ENCODE measurements at regions not wholly inside any gene's neighbourhood (a gene's known extent, or its start where the extent isn't known, plus 50 kb on each side); places are given as distances from the start of the nearest gene placed in this dataset.

GRCh38 chr20:63134201-63134612 is 81.7 kb downstream of the YTHDF1 start:
- peaks cover 0 to 19% (median 2%) of the 10 kb centered on the region in 3 donors for H3K27me3 ChIP-seq (ENCODE audit: control insufficient read depth in 3 of 3, insufficient read depth in 3 of 3, low read length in 2 of 3)
- ATAC-seq (ENCODE audit: insufficient read depth, low FRiP score): no peak
- no peak for DNase-seq

DNA sequence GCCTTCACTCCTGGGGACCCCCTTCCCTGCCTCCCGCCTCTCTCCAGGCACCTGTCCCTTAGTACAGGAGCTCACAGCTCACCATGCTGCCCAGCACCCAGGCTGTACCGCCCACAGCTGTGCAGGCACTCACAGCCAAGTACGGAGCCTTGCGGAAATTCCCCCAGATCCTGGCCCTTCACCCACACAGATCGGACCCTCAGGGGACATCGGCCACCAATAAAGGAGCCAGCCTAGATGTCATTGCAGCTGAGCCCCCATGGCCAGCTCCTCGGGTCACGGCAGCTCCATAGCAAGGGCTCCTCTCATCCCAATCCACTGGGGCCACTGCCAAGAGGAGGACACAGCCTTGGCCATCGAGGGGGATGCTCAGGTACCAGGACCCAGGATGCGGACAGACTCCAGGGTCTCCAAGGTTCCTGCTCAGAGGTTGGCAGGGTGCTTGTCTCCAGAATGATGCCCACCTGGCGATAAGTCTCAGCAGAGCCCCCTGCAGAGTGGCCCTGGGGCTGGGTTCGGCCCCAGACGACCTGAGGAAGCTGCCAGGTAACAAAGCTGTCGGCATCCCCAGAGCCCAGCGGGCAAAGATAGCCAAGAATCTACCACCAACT is 82.3 kb downstream of the YTHDF1 start:
- 88 to 92% methylated on average over 15 of the region's 15 CpGs for WGBS, 2 donors
- H3K4me3 ChIP-seq: no peak overlapping the region
- no peak for ATAC-seq (ENCODE audit: insufficient read depth, low FRiP score)
- H3K9me3 ChIP-seq (ENCODE audit: control insufficient read depth in 4 of 4, insufficient read depth in 3 of 4, low read length in 3 of 4): peaks cover 0 to 2% (median 0%) of the 10 kb centered on the region in 4 donors
- no peaks in the 10 kb centered on the region for H3K36me3 ChIP-seq (ENCODE audit: control insufficient read depth in 4 of 4, insufficient read depth in 4 of 4, low read length in 4 of 4)
- H3K27ac ChIP-seq (ENCODE audit: low read depth in 1 of 2, low read length in 1 of 2): no peak overlapping the region
- H3K4me1 ChIP-seq (ENCODE audit: control insufficient read depth in 5 of 5, insufficient read depth in 5 of 5, low read length in 5 of 5): peaks cover 0 to 2% (median 0%) of the 10 kb centered on the region in 5 donors
- H3K9ac ChIP-seq (ENCODE audit: insufficient read depth in 1 of 2, low read length in 2 of 2): no peak overlapping the region
- DNase-seq: no peak
- TF ChIP-seq, protein P1, sequence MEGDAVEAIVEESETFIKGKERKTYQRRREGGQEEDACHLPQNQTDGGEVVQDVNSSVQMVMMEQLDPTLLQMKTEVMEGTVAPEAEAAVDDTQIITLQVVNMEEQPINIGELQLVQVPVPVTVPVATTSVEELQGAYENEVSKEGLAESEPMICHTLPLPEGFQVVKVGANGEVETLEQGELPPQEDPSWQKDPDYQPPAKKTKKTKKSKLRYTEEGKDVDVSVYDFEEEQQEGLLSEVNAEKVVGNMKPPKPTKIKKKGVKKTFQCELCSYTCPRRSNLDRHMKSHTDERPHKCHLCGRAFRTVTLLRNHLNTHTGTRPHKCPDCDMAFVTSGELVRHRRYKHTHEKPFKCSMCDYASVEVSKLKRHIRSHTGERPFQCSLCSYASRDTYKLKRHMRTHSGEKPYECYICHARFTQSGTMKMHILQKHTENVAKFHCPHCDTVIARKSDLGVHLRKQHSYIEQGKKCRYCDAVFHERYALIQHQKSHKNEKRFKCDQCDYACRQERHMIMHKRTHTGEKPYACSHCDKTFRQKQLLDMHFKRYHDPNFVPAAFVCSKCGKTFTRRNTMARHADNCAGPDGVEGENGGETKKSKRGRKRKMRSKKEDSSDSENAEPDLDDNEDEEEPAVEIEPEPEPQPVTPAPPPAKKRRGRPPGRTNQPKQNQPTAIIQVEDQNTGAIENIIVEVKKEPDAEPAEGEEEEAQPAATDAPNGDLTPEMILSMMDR (IDR thresholded peaks at IDR 0.05; ENCODE audit: control extremely low read depth, extremely low read depth): no peak
- peaks cover 0 to 19% (median 2%) of the 10 kb centered on the region in 3 donors for H3K27me3 ChIP-seq (ENCODE audit: control insufficient read depth in 3 of 3, insufficient read depth in 3 of 3, low read length in 2 of 3)

More at GRCh38 chr20:63134201-63134612, 81.7 kb downstream of the YTHDF1 start:
- no peaks in the 10 kb centered on the region for H3K36me3 ChIP-seq (ENCODE audit: control insufficient read depth in 4 of 4, insufficient read depth in 4 of 4, low read length in 4 of 4)
- TF ChIP-seq, protein P1 (IDR thresholded peaks at IDR 0.05; ENCODE audit: control extremely low read depth, extremely low read depth): no peak
- H3K4me3 ChIP-seq: no peak overlapping the region
- H3K9me3 ChIP-seq (ENCODE audit: control insufficient read depth in 4 of 4, insufficient read depth in 3 of 4, low read length in 3 of 4): peaks cover 0 to 2% (median 0%) of the 10 kb centered on the region in 4 donors
- 86 to 88% methylated on average over 16 to 19 of the region's 19 CpGs for WGBS, 2 donors
- no peak overlapping the region for H3K27ac ChIP-seq (ENCODE audit: low read depth in 1 of 2, low read length in 1 of 2)
- H3K4me1 ChIP-seq (ENCODE audit: control insufficient read depth in 5 of 5, insufficient read depth in 5 of 5, low read length in 5 of 5): peaks cover 0 to 2% (median 0%) of the 10 kb centered on the region in 5 donors
- H3K9ac ChIP-seq (ENCODE audit: insufficient read depth in 1 of 2, low read length in 2 of 2): no peak overlapping the region

- TF ChIP-seq, protein P1 (IDR thresholded peaks at IDR 0.05; ENCODE audit: control extremely low read depth, extremely low read depth): no peak
- DNase-seq (no peak), ATAC-seq (ENCODE audit: insufficient read depth, low FRiP score) (no peak)
- Histone ChIP-seq H3K4me3 (no peak overlapping the region), H3K27me3 (ENCODE audit: control insufficient read depth in 3 of 3, insufficient read depth in 3 of 3, low read length in 2 of 3) (peaks cover 0 to 24% (median 2%) of the 10 kb centered on the region in 3 donors), H3K9me3 (ENCODE audit: control insufficient read depth in 4 of 4, insufficient read depth in 3 of 4, low read length in 3 of 4) (peaks cover 0 to 1% (median 0%) of the 10 kb centered on the region in 4 donors), H3K27ac (ENCODE audit: low read depth in 1 of 2, low read length in 1 of 2) (no peak overlapping the region), H3K4me1 (ENCODE audit: control insufficient read depth in 5 of 5, insufficient read depth in 5 of 5, low read length in 5 of 5) (peaks cover 0 to 2% (median 0%) of the 10 kb centered on the region in 5 donors), H3K9ac (ENCODE audit: insufficient read depth in 1 of 2, low read length in 2 of 2) (no peak overlapping the region), H3K36me3 (ENCODE audit: control insufficient read depth in 4 of 4, insufficient read depth in 4 of 4, low read length in 4 of 4) (no peaks in the 10 kb centered on the region)
- WGBS, 2 donors: 86 to 87% methylated on average over 29 of the region's 29 CpGs
Measured at GRCh38 chr20:63132715-63133471, 83.0 kb downstream of the YTHDF1 start.
